NCI-H2081 treated with DMSO at 0.1 percent for 48 hours (cell line): ENCODE measurements at regions not wholly inside any gene's neighbourhood (a gene's known extent, or its start where the extent isn't known, plus 50 kb on each side); places are given as distances from the start of the nearest gene placed in this dataset.

Experiments
- DNase-seq: peaks from one replicate; lab custom pipeline; 2025; lab: John Stamatoyannopoulos, UW

DNA sequence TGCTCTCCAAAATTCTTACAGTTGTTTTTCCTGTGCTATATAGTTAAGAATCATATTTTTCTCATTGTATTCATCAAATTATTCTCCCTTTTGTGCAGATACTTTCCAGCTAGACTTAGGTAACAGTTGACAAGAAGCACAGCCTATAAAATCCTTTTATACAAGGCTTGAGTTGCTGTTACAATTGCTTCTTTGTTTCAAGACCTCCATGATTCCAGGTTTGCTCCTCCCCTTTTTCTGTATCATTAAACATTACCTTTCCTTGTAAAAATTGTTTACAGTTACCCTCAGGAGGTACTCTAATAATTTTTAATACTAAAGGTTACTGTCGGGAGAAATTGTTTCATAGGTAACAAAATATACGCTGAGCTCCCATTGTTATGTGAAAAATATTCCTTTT, 192.3 kb upstream of the GRID2 start:
- no peak for DNase-seq

DNA sequence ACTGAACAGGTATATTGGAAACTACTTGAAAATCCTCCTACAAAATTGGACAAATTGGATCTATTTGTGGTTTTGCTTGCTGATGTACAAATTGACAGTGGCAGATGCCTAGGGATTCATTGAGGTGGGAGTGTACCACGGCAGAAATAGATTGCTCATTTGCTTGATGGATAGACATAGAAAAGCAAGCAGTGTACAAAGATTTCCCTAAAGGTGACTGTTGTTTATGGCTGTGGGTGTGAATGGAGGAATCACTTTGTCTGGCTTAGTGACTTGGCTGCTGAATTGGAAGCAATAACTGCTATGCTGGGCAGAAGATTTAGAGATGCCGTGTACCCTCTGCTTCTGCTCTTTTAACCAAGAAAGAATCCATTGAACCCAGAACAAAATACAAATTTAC, 191.0 kb upstream of the GRID2 start:
- DNase-seq = no peak

- DNase-seq = no peak
Measured at GRCh38 chr4:92120810-92121498, 182.8 kb upstream of the GRID2 start.

- DNase-seq = no peak
Measured at GRCh38 chr4:92122911-92123310, 180.9 kb upstream of the GRID2 start.

GRCh38 chr4:92128676-92129075, 175.1 kb upstream of the GRID2 start:
- no peak for DNase-seq

GRCh38 chr4:92129408-92129994, 174.3 kb upstream of the GRID2 start:
- DNase-seq = no peak

GRCh38 chr4:92136434-92136833, 167.3 kb upstream of the GRID2 start:
- DNase-seq = no peak

DNA sequence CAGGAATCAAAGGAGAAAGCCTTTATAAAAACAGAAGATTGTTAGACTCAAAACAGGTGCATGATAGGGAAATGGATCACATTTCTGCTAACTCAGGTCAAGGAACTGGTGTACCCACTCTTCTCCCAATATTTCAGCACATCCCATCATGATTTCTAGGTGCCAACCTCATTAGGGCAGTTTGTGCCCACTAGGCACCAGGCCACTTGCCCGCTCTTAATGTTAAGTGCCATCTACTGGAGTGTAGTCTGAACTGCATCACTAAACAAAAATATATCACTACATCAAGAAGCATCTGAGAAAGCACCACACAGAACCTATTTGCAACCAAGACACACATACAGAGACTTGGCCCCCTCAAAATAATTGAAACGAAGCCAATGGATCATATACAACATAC, 140.4 kb upstream of the GRID2 start:
- no peak for DNase-seq

DNA sequence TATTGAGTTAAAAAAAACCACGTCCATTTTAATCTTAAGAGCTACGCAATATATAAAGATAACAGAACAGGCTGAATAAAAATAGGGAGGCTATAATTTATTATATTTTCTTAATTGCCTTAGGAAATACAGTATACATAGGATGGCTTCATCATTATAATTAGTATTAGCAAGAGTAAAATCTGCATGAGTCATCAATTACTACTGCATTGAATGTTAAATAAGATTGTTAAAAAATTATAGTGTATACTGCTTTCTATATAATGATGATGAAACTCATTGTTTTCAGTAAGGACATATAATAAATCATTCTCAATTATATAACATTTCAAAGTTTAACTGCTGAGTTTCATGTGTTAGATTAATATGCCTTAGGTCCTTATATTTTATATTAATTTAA, 133.4 kb upstream of the GRID2 start:
- DNase-seq = no peak

GRCh38 chr4:92172203-92172602, 131.6 kb upstream of the GRID2 start:
- no peak for DNase-seq

DNA sequence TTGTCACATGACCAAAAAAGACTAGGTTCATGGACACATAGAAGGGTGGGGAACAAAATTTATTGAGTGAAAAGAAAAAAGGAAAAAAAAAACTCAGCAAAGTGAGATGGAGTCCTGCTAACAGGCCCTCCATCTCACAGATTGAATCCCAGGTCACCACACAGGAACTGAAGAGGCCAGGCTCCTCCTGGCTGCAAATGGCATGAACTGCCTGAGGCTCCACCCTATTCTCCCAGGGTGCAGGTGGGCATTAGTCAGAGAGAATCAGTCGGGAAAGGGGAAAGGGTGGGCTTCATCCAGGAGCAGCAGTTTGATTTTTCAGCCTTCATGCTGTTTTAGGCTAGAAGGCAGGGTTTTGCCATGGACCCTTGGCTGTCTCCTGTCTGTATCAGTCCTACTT, 128.5 kb upstream of the GRID2 start:
- no peak for DNase-seq

DNA sequence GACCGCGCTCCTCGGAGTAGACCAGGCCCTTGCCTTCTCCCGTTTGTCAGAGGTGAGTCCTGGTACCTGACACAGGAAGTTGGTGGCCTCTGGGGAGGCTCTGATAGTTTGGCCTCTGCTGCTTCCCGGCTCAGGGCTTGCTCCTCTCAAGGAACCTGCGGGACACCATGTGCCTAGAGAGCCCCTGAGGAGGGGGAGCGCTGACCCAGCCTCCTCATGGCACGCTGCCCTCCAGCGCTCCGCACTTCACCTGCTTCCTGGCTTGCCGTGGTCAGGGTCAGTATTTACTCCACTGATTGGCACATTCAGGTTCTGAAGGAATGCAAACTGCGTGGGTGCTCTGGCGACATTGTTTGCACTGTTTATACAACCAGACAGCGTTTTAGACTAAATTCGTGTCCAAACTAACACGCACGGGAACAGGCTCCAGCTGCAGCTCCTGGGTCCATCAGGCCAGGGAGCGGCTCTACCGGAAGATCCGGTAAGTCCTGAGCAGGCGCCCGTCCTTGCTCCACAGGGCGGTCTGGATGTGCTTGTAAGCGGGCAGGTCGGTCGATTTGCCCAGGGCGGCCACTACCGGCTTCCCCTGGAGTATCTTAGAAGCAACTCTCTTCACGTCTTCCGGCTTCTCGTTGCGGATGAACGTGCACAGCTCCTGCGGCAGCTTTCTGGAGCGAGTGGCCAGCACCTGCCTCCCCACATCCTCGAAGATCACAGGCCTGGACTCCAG, 121.6 kb upstream of the GRID2 start:
- no peak for DNase-seq

- no peak for DNase-seq
Measured at GRCh38 chr4:92182736-92183407, 120.9 kb upstream of the GRID2 start.

- no peak for DNase-seq
Measured at GRCh38 chr4:92183825-92184224, 119.9 kb upstream of the GRID2 start.

GRCh38 chr4:92184566-92184965, 119.2 kb upstream of the GRID2 start:
- no peak for DNase-seq

DNA sequence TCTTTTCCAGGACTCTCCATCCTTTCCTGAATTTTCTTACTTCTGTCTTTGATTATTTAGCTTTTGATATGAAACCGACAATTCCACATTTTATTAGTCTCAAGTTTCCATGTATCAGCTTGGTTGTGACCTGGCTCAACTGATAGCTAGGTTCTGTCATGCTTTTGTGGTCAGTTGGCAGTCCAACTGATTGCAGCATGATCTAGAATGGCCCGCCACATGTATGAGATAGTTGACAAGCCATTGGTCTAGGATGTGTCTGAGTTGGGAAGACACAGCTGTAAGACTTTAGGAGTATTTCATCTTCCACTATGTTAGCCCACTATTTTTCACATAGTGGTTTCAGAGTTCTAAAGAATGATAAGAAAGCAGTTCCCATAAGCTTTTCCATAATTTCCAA, 117.5 kb upstream of the GRID2 start:
- DNase-seq = no peak

DNA sequence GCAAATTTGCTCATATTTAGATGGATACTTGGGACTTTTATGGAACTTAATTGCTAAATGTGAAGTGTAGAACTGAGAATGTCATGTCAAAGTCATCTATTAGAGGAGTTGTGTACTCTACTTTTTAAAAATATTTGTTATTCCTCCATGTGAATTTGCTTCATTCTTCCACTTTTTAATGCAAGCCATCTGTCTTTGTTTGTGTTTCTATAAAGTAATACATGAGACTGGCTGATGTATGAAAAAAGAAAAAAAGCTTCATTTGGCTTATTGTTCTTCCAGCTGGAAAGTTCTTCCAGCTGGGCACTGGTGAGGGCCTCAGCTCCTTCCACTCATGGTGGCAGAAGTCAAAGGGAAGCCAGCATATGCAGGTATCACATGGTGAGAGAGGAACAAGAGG, 114.6 kb upstream of the GRID2 start:
- DNase-seq = no peak

DNA sequence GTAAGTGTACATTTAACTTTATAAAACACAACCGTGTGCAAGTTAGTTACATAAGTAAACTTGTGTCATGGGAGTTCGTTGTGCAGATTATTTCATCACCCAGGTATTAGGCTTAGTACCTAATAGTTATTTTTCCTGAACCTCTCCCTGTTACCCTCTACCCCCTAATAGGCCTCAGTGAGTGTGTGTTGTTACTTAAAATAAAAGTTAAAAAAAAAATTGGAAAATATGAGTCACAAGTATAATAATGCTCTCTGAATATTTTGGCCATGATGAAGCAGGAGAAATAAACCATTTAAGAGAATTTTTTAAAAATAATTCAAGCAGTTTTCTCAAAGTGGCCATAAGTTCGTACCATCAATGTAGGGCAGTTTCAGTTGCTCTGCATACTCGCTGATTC, 105.1 kb upstream of the GRID2 start:
- DNase-seq = no peak

GRCh38 chr4:92199135-92199534, 104.6 kb upstream of the GRID2 start:
- DNase-seq = no peak

DNA sequence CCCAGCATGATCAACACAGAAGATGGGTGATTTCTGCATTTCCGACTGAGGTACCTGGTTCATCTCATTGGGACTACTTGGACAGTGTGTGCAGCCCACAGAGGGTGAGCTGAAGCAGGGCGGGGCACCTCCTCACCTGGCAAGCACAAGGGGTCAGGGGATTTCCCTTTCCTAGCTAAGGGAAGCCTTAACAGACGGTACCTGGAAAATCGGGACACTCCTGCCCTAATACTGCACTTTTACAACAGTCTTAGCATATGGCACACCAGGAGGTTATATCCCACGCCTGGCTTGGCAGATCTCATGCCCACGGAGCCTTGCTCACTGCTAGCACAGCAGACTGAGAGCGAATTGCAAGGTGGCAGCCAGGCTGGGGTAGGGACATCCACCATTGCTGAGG, 92.9 kb upstream of the GRID2 start:
- no peak for DNase-seq

DNA sequence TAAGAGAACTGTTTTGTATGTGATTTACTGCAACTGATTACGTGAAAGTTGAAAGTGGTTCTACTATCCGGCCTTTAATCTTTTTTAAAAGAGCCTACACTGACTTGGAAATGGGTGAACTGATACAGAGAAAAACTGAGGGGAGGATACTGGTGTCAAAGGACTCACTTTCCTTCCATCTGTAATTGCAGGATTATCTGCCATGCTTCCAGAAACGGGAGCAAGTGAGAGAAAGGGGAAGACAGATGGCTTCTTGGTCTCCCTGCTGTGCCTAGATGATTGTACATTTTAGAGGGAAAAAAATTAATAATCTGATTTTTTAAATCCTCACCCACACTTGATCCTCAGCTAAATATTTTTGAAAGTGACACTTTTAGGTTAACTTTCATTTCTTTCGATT, 88.3 kb upstream of the GRID2 start:
- DNase-seq = no peak

DNA sequence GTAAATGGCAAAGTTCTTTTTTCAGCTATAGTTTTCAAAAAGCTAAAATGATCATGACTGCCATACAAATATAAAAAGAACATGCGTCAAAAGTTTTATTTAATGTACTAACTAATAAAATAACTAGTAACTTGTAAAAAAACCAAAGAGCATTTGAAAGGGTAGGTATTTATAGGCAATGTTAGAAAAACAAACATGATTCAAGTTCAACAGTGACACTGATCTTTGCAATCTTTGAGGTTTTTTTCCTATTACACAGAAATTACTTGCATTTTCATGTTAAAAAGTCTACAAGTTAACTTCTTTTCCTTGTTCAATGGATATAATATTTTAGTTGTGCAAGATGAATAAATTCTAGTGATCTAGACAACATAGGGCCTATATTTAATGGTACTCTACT, 72.3 kb upstream of the GRID2 start:
- no peak for DNase-seq

- DNase-seq = no peak
Measured at GRCh38 chr4:92232566-92232965, 71.2 kb upstream of the GRID2 start.
